GM19238 (cell line): ENCODE measurements at regions not wholly inside any gene's neighbourhood (a gene's known extent, or its start where the extent isn't known, plus 50 kb on each side); places are given as distances from the start of the nearest gene placed in this dataset.

ENCODE experiments used
- DNase-seq: peaks from one replicate; pipeline ENCODE4 v3.0.0; 2011; ENCODE audit warnings: low spot score; ENCODE audit not compliant: insufficient read length

DNA sequence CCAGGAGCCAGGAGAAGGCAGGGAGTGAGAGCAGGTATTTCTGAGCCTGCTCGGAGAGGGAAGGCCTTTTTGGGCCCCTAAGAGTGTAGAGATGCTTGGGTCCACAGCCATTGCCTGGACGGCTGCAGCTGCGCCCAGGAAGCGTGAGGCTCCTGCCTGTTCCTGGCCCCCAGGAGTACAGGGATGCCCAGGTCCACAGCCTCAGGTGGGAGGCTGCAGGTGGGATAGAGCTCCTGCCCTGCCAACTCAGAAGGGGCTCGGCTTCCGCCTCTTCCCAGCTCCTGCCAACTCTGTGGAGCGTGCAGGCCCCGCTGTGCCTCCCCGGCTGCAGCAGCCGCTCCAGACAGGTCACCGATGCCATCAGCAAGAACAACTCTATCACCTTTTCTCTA, 351.0 kb upstream of the PCDH20 start:
- no peak for DNase-seq

DNA sequence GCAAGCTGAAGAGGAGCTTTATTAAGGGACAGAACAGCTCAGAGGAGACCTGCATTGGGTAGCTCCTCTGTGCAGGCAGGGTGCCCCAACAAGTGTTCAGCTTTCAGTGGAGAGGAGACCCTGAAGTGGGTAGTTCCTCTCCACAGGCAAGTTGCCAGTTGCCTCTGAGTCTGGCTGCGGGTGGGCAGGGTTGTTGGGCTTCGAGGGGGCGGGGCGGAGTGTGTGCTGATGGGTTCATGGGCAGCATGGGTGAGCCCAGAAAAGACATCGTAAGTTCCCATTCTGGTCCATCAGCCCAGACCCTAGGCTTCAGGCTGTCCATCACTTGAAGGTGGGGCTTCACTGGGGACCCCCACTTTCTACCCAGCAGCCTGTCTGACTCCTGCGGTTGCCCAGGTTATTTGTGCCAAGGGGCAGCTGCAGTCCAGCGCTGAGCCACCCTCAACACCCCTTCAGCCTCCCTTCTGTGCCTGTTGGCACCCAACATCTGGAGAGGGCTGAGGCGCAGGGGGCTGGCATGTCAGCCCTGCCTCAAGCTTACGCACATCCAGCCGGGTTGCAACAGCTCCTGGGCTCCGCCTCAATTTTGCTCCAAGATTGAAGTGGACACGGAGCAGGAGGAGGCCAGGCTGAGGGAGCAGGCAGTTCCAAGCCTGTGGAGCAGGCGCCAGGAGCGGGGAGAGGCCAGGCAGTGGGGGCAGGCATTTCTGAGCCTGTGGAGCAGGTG, 350.5 kb upstream of the PCDH20 start:
- no peak for DNase-seq

DNA sequence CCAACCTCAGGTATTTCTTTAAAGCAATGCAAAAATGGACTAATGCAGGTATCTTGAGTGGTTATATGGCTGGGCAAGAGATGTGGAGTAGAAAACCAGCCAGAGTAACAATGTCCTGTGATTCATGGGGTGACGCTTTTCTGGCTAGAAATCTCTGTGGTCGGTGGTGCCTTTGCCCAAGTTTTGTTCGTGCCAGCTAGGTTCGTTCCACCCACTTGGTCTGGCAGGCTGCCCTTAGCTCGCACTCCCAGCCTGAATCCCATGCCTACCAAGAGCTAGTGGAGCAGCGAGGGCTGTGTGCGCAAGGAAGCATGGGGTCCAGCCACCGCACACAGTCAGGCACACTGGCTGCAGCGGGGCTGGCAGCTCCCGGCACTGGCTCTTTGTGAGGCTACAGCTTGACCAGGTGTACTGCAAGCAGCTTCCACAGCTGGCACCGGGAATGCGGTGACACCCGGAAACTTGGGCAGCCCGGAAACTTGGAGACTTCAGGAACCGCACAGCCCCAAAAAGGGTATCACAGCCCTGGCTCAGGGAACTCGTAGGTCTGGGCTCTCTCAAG, 349.6 kb upstream of the PCDH20 start:
- DNase-seq, result no peak

- no peak for DNase-seq
Measured at GRCh38 chr13:61761690-61762089, 346.0 kb upstream of the PCDH20 start.

- no peak for DNase-seq
Measured at GRCh38 chr13:61760102-61760501, 344.5 kb upstream of the PCDH20 start.

- no peak for DNase-seq
Measured at GRCh38 chr13:61756031-61756430, 340.4 kb upstream of the PCDH20 start.

GRCh38 chr13:61751039-61751438, 335.4 kb upstream of the PCDH20 start:
- DNase-seq, result no peak

- DNase-seq, result no peak
Measured at GRCh38 chr13:61738236-61738750, 322.6 kb upstream of the PCDH20 start.

DNA sequence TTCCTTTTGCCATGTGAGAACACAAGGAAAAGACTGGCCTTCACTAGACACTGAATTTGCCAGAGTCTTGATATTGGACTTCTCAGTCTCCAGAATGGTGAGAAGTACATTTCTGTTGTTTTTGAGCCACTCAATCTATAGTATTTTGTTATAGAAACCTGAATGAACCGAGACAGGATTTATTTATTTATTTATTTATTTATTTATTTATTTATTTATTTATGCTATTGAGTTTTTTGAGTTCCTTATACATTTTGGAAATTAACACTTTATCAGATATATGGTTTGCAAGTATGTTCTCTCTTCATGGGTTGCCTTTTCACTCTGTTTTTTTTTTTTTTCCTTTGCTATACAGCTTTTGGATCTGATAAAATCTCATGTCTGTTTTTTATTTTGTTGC, 319.0 kb upstream of the PCDH20 start:
- no peak for DNase-seq

DNA sequence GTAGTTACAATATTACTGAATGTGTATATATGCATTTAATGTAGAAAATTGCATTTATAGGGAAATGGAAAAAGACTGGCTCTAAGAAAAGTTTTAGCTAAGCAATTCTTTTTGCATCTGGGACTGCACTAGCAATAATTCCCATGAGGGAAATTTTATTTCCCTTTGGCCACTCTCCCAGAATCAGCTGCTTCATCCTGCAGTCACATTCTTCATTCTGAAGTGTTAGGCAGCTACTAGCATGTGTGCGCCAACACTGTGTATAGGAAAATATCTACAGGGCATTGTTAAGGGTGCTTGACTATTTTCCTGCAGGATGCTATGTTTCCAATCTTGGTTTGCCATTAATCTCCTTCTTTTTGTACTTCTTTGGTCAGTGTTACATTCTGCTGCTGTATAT, 312.8 kb upstream of the PCDH20 start:
- no peak for DNase-seq

DNA sequence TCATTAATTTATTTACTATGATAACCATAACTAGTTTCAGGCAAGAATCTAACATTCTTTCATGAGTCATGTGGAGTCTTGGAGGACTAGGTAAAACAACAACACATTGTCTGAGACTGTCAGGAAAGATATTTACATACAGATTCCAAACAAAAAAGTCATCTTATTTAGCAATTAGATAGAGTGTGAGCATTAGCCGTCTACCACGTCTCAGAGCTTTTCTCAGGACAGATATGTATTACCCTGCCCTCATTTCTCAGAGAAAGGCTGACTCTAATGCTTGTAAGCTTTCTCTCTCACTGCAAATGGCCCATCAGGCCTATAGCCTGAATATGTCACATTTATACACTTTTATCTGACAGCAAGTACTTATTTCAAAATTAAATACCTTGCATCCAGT, 312.1 kb upstream of the PCDH20 start:
- DNase-seq, result no peak

GRCh38 chr13:61725806-61726205, 310.2 kb upstream of the PCDH20 start:
- no peak for DNase-seq

- DNase-seq, result no peak
Measured at GRCh38 chr13:61722119-61722518, 306.5 kb upstream of the PCDH20 start.

DNA sequence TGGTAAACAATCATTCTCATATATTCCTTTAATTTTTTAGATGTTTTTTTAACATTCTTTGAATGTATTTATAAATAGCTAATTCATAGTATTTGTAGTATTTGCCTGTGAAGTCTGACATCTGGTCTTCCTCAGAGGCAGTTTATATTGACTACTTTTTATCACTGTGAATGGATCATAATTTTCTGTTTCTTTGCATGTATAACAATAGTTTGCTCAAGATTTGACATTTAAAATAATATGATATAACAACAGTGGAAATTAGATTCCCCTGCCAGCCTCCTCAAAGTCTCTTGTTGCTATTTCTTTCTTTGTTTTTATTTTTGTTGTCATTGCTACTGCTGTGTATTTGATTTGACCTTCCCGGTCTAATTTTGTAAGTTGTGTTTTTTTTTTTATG, 297.0 kb upstream of the PCDH20 start:
- DNase-seq, result no peak

DNA sequence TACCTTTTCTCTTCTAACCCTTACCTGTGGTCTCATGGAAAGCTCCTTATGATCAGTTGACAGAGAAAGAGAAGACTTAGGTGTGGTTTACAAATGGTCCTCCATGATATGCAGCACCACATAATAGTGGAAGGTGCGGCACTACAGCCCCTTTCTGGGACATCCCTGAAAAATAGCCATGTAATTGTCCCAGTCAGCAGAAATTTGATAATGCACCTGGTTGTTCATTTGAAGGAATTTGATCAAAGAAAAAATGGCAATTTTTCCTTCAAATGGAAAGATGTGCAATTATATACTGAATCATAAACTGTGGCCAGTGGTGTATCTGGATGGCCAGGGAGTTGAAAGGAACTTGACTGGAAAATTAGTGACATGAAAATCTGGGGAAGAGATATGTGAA, 293.6 kb upstream of the PCDH20 start:
- no peak for DNase-seq

- no peak for DNase-seq
Measured at GRCh38 chr13:61706899-61707298, 291.2 kb upstream of the PCDH20 start.

DNA sequence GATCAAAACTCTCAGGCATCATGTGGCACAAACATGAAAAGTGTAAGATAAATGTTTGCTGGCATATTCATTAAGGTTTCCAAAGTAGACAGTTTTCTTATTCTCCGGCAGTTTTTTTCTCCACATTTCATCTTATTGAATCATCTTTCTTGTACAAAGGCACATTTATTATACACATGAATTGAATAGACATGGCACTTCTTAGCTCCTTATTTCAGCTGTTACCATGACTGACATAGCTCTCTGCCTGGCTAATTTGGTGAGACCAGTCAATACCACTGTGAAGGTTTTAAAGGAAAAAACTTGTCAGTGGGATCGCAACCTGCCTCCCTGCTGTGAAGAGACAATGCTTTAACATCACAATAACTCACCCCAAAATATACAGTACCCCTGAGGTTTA, 285.0 kb upstream of the PCDH20 start:
- DNase-seq, result no peak

DNA sequence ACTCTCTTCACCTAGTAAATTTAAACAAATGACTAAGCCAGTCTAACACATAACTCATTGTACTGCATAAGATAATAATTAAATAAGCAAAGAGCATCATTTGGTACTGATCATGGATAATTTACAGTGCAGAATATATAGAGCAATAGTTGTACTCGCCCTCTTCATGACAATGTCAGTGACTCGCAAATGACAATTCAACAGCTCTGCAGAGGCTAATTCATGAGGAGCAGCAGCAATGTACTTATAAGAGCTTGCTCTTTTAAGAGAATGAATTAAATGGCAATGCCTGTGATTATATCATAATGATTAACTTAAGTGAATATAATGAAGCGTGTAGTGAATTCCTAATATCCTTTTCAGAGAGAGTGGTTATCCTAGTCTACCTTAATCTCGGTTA, 284.5 kb upstream of the PCDH20 start:
- DNase-seq, result no peak

- no peak for DNase-seq
Measured at GRCh38 chr13:61696676-61697075, 281.0 kb upstream of the PCDH20 start.

GRCh38 chr13:61695147-61695546, 279.5 kb upstream of the PCDH20 start:
- no peak for DNase-seq

DNA sequence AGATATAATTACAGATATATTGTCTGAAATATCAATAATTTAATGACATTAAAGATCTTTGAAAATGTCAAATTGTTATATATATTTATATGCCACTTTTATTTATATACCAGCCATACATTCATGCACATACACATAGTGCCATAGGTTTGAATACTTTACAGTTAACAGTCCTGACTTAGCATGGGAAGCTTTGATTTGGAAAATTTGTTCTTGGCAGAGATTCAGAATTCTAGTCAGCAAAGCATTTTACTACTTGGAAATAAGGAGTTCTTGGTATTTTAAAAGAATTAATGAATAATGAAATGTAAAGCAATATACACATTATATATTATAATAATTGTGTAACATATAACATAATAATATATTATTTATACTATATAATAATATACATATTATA, 277.0 kb upstream of the PCDH20 start:
- DNase-seq, result no peak

GRCh38 chr13:61685682-61686012, 270.0 kb upstream of the PCDH20 start:
- DNase-seq, result no peak

- DNase-seq, result no peak
Measured at GRCh38 chr13:61684976-61685681, 269.5 kb upstream of the PCDH20 start.
